Prostate gland (tissue), 2 donors: ENCODE measurements at regions not wholly inside any gene's neighbourhood (a gene's known extent, or its start where the extent isn't known, plus 50 kb on each side); places are given as distances from the start of the nearest gene placed in this dataset.
A peak's percentile ranks its signal among the peaks of the same experiment; 100 is the strongest.
"Not testable (repeated sequence)": the region's sequence is repeated elsewhere in the genome, so short reads cannot be mapped to it uniquely, and the experiment has no call there.

ENCODE experiments used
- DNase-seq: peaks from one replicate; pipeline ENCODE4 v3.0.0-alpha.2; 2019; ENCODE audit warnings: low spot score
- H3K27ac ChIP-seq, 2 donors: fragments of 200-600 bp; sonication (generic); 2 replicates each; pipeline ENCODE4 v1.5.1; 2017 to 2019
- H3K27me3 ChIP-seq: fragments of 200-600 bp; sonication (generic); replicated peaks from 2 replicates; pipeline ENCODE4 v1.5.1; 2019; ENCODE audit not compliant: insufficient read depth
- H3K36me3 ChIP-seq, 2 donors: fragments of 200-600 bp; sonication (generic); 1 replicate in 1 of 2; 2 replicates in 1 of 2; pipeline versions ENCODE4 v1.5.1 to v1.8.1; 2017 to 2019
- H3K4me1 ChIP-seq: fragments of 200-600 bp; sonication (generic); replicated peaks from 2 replicates; pipeline ENCODE4 v1.5.1; 2019
- H3K4me3 ChIP-seq, 2 donors: fragments of 200-600 bp; sonication (generic); 2 replicates each; pipeline ENCODE4 v1.5.1; 2017 to 2019
- H3K9me3 ChIP-seq: fragments of 200-600 bp; sonication (generic); 2 replicates; pipeline ENCODE4 v1.5.1; 2017
- POLR2A ChIP-seq: fragments of 450-650 bp; IDR thresholded peaks from one replicate; pipeline ENCODE4 v1.6.1; 2016; ENCODE audit warnings: antibody characterized with exemption, mild to moderate bottlenecking
- POLR2AphosphoS5 ChIP-seq: sonication (generic); formaldehyde crosslinking; IDR thresholded peaks from one replicate; pipeline ENCODE4 v1.6.1; 2017; ENCODE audit warnings: antibody characterized with exemption
- WGBS: methylation state at CpG from one replicate; pipeline ENCODE4 v1.1.5; 2018; 5-methylcytosine and 5-hydroxymethylcytosine counted together
- intact Hi-C: fragments of 100-400 bp; cut with DNase I; formaldehyde crosslinking; loops from one replicate; pipeline ENCODE4 v1.14.2; 2022
- TF ChIP-seq, protein P1 (sequence below), 4 experiments: fragments of 200-600 bp in 2 of 4; fragments of 450-650 bp in 2 of 4; sonication (generic) in 2 of 4; IDR thresholded peaks; 1 replicate in 3 of 4; 2 replicates in 1 of 4; pipeline ENCODE4 v1.5.1; 2016 to 2019; ENCODE audit warnings: antibody characterized with exemption in 4 of 4, mild to moderate bottlenecking in 2 of 4, moderate library complexity in 2 of 4

DNA sequence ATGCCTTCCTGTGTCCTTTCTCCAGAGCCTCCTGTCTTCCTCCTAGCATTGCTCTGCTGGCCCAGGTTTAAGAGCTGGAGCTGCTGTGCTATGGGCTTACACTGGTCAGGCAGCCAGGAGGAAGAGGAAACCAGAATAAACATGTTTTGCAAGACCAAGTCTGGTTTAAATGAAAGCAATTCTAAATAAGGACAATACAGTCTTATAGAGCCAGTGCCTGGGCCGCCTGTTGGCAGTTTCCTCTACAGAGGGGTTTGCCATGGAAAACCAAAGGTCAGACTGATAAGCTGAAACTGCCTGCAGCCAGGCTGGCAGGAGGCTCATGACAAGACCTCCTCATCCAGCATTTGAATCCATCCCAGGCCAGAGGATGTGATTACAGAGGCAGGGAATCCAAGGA lies 92.9 kb upstream of the FGGY start:
- Histone ChIP-seq H3K27ac (peak overlapping the region in 1 of 2 donors; percentile 18), H3K4me1 (no peaks in the 10 kb centered on the region), H3K9me3 (no peaks in the 10 kb centered on the region), H3K27me3 (no peaks in the 10 kb centered on the region), H3K36me3 (no peaks in the 10 kb centered on the region), H3K4me3 (no peak overlapping the region)
- peak; percentile 50 for DNase-seq
- TF ChIP-seq, protein P1, sequence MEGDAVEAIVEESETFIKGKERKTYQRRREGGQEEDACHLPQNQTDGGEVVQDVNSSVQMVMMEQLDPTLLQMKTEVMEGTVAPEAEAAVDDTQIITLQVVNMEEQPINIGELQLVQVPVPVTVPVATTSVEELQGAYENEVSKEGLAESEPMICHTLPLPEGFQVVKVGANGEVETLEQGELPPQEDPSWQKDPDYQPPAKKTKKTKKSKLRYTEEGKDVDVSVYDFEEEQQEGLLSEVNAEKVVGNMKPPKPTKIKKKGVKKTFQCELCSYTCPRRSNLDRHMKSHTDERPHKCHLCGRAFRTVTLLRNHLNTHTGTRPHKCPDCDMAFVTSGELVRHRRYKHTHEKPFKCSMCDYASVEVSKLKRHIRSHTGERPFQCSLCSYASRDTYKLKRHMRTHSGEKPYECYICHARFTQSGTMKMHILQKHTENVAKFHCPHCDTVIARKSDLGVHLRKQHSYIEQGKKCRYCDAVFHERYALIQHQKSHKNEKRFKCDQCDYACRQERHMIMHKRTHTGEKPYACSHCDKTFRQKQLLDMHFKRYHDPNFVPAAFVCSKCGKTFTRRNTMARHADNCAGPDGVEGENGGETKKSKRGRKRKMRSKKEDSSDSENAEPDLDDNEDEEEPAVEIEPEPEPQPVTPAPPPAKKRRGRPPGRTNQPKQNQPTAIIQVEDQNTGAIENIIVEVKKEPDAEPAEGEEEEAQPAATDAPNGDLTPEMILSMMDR (IDR thresholded peaks at IDR 0.05), result peak in 2 of 4 experiments; percentile 19 to 20
- TF ChIP-seq POLR2A (no peak), POLR2AphosphoS5 (peak; percentile 79)
- 0% methylated on average over 1 of the region's 1 CpG for WGBS
- intact Hi-C loops, result no loop called here

DNA sequence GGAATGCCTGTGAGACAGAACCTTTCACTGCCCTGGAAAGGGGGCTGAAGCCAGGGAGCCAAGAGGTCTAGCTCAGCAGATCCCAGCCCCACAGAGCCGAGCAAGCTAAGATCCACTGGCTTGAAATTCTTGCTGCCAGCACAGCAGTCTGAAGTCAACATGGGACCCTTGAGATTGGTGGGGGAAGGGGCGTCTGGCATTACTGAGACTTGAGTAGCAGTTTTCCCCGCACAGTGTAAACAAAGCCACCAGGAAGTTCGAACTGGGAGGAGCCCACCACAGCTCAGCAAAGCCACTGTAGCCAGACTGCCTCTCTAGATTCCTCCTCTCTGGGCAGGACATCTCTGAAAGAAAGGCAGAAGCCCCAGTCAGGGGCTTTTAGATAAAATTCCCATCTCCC lies 90.3 kb upstream of the FGGY start:
- H3K4me3 ChIP-seq, H3K9me3 ChIP-seq, H3K27me3 ChIP-seq, intact Hi-C loops, H3K4me1 ChIP-seq, H3K27ac ChIP-seq, H3K36me3 ChIP-seq, DNase-seq: not testable (repeated sequence)
- WGBS, result 61% methylated on average over 4 of the region's 4 CpGs

DNA sequence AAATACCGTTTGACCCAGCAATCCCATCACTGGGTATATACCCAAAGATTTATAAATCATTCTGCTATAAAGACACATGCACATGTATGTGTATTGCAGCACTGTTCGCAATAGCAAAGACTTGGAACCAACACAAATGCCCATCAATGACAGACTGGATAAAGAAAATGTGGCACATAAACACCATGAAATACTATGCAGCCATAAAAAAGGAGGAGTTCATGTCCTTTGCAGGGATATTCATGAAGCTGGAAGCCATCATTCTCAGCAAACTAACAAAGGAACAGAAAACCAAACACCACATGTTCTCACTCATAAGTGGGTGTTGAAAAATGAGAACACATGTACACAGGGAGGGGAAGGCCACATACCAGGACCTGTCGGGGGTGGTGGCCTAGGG lies 86.5 kb upstream of the FGGY start:
- H3K4me1 ChIP-seq, H3K36me3 ChIP-seq, intact Hi-C loops, H3K4me3 ChIP-seq, H3K27ac ChIP-seq, H3K9me3 ChIP-seq, DNase-seq, H3K27me3 ChIP-seq: not testable (repeated sequence)
- WGBS, result 86% methylated on average over 3 of the region's 3 CpGs

DNA sequence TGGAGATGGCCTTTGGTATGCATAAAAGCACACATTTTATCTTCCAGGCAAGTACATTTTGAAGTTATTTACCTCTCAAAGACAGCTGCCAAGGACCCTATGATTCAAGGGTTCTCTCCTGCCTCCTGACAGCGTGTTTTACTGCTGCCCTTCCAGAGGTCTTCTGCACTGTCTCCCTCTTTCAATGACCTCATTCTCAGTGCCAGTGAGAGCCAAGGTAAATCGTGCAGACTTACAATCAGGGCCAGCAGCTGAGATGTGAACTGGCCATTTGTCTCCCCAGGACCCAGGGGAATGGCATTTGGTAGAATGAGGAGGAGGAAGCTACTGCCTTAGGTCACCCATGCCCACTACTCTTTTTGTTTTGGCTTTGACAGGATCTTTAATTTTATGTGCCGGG lies 84.2 kb upstream of the FGGY start:
- no peak for DNase-seq
- WGBS, result 78% methylated on average over 3 of the region's 3 CpGs
- H3K4me1 ChIP-seq, result peaks cover 2% of the 10 kb centered on the region
- H3K9me3 ChIP-seq, result no peaks in the 10 kb centered on the region
- intact Hi-C loops, result no loop called here
- no peak overlapping the region for H3K27ac ChIP-seq
- no peak overlapping the region for H3K4me3 ChIP-seq
- H3K27me3 ChIP-seq, result no peaks in the 10 kb centered on the region
- no peak for TF ChIP-seq POLR2A
- TF ChIP-seq POLR2AphosphoS5, result no peak
- TF ChIP-seq, protein P1 (IDR thresholded peaks at IDR 0.05), result no peak
- no peaks in the 10 kb centered on the region for H3K36me3 ChIP-seq

GRCh38 chr1:59214248-59215208 lies 82.4 kb upstream of the FGGY start:
- Histone ChIP-seq H3K27me3 (no peaks in the 10 kb centered on the region), H3K4me3 (no peak overlapping the region), H3K4me1 (peaks cover 2% of the 10 kb centered on the region), H3K9me3 (no peaks in the 10 kb centered on the region), H3K27ac (no peak overlapping the region), H3K36me3 (no peaks in the 10 kb centered on the region)
- 57% methylated on average over 10 of the region's 10 CpGs for WGBS
- DNase-seq, result no peak
- TF ChIP-seq POLR2AphosphoS5 (no peak), POLR2A (no peak)
- TF ChIP-seq, protein P1 (IDR thresholded peaks at IDR 0.05), result no peak
- intact Hi-C loops, result no loop called here

DNA sequence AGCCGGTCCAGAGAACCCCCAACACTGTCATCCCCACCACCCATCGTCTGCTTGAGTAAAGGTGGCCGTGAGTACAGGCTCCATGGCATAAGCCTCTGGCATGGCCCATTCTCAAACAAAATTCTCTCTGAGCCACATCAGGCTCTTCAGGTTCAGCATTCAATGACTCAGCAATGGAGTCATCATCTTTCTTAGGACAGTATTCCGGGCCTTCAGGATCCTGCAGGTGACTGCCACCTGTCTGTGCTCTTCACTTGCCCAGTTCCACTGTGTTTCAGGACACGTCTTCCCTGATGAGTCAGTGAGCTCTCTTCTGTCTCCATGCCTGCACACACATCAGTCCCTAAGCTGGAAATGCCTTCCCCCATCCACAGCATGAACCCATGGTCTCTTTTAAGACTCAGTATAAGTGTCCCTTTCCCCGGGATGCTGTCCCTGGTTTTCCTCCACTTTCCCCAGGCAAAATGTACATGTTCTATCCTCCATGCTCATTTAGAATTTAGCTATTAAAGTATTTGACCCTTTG lies 81.1 kb upstream of the FGGY start:
- TF ChIP-seq, protein P1 (IDR thresholded peaks at IDR 0.05), result no peak
- TF ChIP-seq POLR2A (no peak), POLR2AphosphoS5 (no peak)
- intact Hi-C loops, result no loop called here
- no peak for DNase-seq
- peaks cover 2% of the 10 kb centered on the region for H3K4me1 ChIP-seq
- no peak overlapping the region for H3K4me3 ChIP-seq
- no peaks in the 10 kb centered on the region for H3K36me3 ChIP-seq
- H3K27me3 ChIP-seq, result no peaks in the 10 kb centered on the region
- no peaks in the 10 kb centered on the region for H3K9me3 ChIP-seq
- no peak overlapping the region for H3K27ac ChIP-seq
- 99% methylated on average over 6 of the region's 6 CpGs for WGBS

GRCh38 chr1:59217439-59217838 lies 79.5 kb upstream of the FGGY start:
- DNase-seq, intact Hi-C loops, H3K27ac ChIP-seq, H3K4me3 ChIP-seq, H3K27me3 ChIP-seq, H3K4me1 ChIP-seq, H3K9me3 ChIP-seq, H3K36me3 ChIP-seq: not testable (repeated sequence)
- 89% methylated on average over 2 of the region's 2 CpGs for WGBS
